DOHH2 (cell line): ENCODE measurements at regions not wholly inside any gene's neighbourhood (a gene's known extent, or its start where the extent isn't known, plus 50 kb on each side); places are given as distances from the start of the nearest gene placed in this dataset.
"Not testable (repeated sequence)": the region's sequence is repeated elsewhere in the genome, so short reads cannot be mapped to it uniquely, and the experiment has no call there.

Experiments used
- H3F3A ChIP-seq: fragments of 200-600 bp; sonication (generic), shearing (Covaris generic); 2 replicates; pipeline ENCODE4 v1.6.0; 2016; ENCODE audit warnings: antibody characterized with exemption, mild to moderate bottlenecking; ENCODE audit not compliant: control insufficient read depth, insufficient read depth
- H3K27ac ChIP-seq: fragments of 200-600 bp; sonication (generic); 2 replicates; pipeline ENCODE4 v1.5.1; 2014; ENCODE audit warnings: low read depth, mild to moderate bottlenecking, low read length, moderate library complexity
- H3K27me3 ChIP-seq: fragments of 200-600 bp; sonication (generic); 2 replicates; pipeline ENCODE4 v1.6.1; 2014; ENCODE audit warnings: mild to moderate bottlenecking, low read length, mixed read lengths; ENCODE audit not compliant: control insufficient read depth
- H3K36me3 ChIP-seq: fragments of 200-600 bp; sonication (generic); 2 replicates; pipeline ENCODE4 v1.6.1; 2014; ENCODE audit warnings: mild to moderate bottlenecking, low read length, moderate library complexity, mixed read lengths; ENCODE audit not compliant: control insufficient read depth
- H3K4me1 ChIP-seq: fragments of 200-600 bp; sonication (generic); 2 replicates; pipeline ENCODE4 v1.6.1; 2014; ENCODE audit warnings: mild to moderate bottlenecking, low read length, mixed read lengths; ENCODE audit not compliant: control insufficient read depth
- H3K4me2 ChIP-seq: fragments of 200-600 bp; sonication (generic); 2 replicates; pipeline ENCODE4 v1.6.0; 2014; ENCODE audit warnings: mild to moderate bottlenecking, low read length, moderate library complexity
- H3K4me3 ChIP-seq: fragments of 200-600 bp; sonication (generic); 2 replicates; pipeline ENCODE4 v1.5.1; 2014; ENCODE audit warnings: mild to moderate bottlenecking, low read length, mixed read lengths
- H3K79me2 ChIP-seq: fragments of 200-600 bp; sonication (generic); 2 replicates; pipeline ENCODE4 v1.6.1; 2014; ENCODE audit warnings: mild to moderate bottlenecking, low read length, mixed read lengths; ENCODE audit not compliant: control insufficient read depth
- H3K9me2 ChIP-seq: fragments of 200-600 bp; sonication (generic); replicated peaks from 2 replicates; pipeline ENCODE4 v1.6.1; 2014; ENCODE audit warnings: mild to moderate bottlenecking, low read length, mixed read lengths; ENCODE audit not compliant: control insufficient read depth
- H3K9me3 ChIP-seq: fragments of 200-600 bp; sonication (generic); 2 replicates; pipeline ENCODE4 v1.6.1; 2014; ENCODE audit warnings: antibody characterized with exemption, low read length, mixed read lengths; ENCODE audit not compliant: control insufficient read depth, insufficient read depth
- H4K20me1 ChIP-seq: fragments of 200-600 bp; sonication (generic); 2 replicates; pipeline ENCODE4 v1.6.0; 2014; ENCODE audit warnings: low read depth, mild to moderate bottlenecking, antibody characterized with exemption, low read length, moderate library complexity; ENCODE audit not compliant: control insufficient read depth, insufficient read depth

DNA sequence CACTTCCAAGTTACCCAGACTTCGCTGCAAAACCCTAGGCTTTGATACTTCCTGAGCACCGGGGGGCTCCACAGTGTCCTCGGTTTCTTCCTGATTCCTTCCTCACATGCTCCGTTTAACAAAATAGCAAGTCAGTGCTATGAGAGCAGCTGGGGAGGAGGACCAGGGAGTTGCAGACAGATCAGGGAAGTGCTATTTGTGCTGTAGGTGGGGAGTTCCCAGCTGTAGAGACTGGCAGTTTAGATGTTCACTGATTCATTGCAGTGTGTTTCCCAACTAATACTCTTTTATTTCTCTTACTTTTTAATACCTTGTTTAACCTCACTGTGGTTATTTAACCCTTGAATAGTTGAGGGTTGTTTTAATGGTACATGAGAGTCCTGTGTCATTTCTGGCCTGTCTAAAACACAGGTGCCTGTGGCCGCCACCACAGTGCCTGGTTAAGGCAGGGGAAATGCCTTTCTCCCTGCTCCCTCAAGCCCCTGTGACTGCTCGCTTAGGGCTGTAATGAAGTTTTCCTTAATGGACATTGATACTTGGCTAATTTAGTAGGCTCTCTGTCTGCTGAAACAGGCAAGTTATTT is 113.5 kb downstream of the GOLGA6L22 start:
- H3F3A ChIP-seq, H3K79me2 ChIP-seq, H3K4me3 ChIP-seq, H3K36me3 ChIP-seq, H3K9me2 ChIP-seq, H3K27me3 ChIP-seq, H3K4me1 ChIP-seq, H3K9me3 ChIP-seq, H3K4me2 ChIP-seq, H4K20me1 ChIP-seq, H3K27ac ChIP-seq: not testable (repeated sequence)

DNA sequence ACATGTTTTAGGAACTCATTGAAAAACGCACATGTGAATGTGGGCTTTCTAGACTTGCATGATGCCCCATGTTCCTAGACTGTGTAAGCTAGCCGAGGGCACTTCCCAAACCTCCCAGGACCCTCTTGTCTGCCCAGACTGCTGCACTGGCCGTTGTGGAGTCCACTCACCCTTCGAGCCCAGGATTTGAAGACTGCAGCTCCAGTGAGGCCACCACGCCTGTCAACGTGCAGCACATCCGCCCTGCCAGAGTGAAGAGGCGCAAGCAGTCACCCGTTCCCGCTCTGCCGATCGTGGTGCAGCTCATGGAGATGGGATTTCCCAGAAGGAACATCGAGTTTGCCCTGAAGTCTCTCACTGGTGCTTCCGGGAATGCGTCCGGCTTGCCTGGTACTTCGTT is 114.1 kb downstream of the GOLGA6L22 start:
- H3K27me3 ChIP-seq, H3K4me3 ChIP-seq, H3K9me3 ChIP-seq, H3K36me3 ChIP-seq, H3K79me2 ChIP-seq, H3K4me2 ChIP-seq, H3K9me2 ChIP-seq, H3K27ac ChIP-seq, H3F3A ChIP-seq, H3K4me1 ChIP-seq, H4K20me1 ChIP-seq: not testable (repeated sequence)

DNA sequence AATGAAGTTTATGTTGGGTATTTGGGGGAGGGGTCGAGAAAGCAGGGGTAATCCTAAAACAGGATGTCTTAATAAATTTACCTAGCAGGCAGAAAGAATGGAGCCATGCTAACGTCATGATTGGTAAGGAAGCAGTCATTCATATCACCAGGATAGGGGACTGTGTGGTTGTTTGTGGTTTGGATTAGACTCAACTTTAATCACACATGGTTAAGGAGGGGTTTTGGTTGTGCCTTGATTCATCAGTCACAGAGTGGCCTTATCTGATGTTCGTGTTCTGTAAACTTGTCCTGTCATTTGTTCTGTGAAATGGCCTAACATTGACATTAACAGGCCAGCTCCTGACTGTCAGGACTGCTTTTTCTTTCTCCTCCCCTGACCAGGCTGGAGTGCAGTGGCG is 119.1 kb downstream of the GOLGA6L22 start:
- H3K4me3 ChIP-seq, H3K4me2 ChIP-seq, H3F3A ChIP-seq, H3K36me3 ChIP-seq, H4K20me1 ChIP-seq, H3K9me2 ChIP-seq, H3K79me2 ChIP-seq, H3K9me3 ChIP-seq, H3K27me3 ChIP-seq, H3K27ac ChIP-seq, H3K4me1 ChIP-seq: not testable (repeated sequence)

DNA sequence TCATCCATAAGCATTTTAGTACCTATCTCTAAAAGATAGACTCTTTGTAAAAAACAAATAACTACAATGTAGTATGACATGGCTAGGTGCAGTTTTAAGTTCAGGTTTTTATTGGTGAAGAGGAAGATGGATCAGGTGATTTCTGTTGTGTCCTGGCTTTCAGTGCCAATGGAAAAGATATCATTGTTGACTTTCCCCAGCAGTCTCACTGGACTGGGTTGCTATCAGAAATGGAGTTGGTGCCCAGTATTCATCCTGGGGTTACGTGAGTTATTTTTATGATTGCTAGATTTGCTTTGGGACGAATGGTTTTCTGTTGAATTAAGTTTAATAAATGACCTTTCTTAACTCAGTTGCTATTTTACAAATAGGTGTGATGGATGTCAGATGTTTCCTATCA is 120.5 kb downstream of the GOLGA6L22 start:
- not testable (repeated sequence) for H3F3A ChIP-seq, H3K79me2 ChIP-seq, H3K27ac ChIP-seq, H3K4me1 ChIP-seq, H3K27me3 ChIP-seq, H3K4me3 ChIP-seq, H4K20me1 ChIP-seq, H3K9me3 ChIP-seq, H3K9me2 ChIP-seq, H3K4me2 ChIP-seq, H3K36me3 ChIP-seq

DNA sequence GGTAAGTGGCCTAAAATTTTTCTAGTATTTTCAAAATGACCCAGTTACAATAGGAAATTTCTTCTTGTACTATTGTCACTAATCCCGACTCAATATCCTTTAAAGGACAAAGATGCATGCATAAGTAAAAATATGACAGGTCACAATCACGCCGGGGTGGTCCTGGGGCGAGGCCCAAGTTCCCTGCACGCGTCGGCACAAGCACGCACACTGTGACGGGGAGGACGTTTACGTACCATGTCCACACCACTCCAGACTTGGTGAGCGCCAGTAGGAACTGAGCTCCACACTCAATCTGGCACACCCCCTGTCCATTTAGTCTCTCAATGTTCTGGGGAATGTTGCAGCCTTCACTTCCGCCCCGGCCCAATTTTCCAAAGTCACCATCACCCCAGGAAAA is 128.7 kb downstream of the GOLGA6L22 start:
- H3K36me3 ChIP-seq, H3K4me2 ChIP-seq, H4K20me1 ChIP-seq, H3K27ac ChIP-seq, H3K4me1 ChIP-seq, H3K27me3 ChIP-seq, H3K79me2 ChIP-seq, H3F3A ChIP-seq, H3K9me3 ChIP-seq, H3K9me2 ChIP-seq, H3K4me3 ChIP-seq: not testable (repeated sequence)

DNA sequence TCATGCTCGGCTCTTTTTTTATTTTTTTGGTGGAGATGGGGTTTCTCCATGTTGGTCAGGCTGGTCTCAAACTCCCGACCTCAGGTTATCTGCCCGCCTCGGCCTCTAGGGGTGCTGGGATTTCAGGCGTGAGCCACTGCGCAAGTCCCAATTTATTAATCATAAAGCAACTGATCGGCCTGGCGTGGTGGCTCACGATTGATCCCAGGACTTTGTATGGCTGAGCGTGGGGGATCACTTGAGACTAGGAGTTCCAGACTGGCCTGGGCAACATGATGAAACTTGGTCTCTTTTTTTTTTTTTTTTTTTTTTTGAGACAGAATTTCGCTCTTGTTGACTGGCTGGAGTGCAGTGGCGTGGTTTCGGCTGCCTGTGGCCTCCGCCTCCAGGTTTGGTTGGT is 139.8 kb downstream of the GOLGA6L22 start:
- H3F3A ChIP-seq, H3K9me2 ChIP-seq: not testable (repeated sequence)

DNA sequence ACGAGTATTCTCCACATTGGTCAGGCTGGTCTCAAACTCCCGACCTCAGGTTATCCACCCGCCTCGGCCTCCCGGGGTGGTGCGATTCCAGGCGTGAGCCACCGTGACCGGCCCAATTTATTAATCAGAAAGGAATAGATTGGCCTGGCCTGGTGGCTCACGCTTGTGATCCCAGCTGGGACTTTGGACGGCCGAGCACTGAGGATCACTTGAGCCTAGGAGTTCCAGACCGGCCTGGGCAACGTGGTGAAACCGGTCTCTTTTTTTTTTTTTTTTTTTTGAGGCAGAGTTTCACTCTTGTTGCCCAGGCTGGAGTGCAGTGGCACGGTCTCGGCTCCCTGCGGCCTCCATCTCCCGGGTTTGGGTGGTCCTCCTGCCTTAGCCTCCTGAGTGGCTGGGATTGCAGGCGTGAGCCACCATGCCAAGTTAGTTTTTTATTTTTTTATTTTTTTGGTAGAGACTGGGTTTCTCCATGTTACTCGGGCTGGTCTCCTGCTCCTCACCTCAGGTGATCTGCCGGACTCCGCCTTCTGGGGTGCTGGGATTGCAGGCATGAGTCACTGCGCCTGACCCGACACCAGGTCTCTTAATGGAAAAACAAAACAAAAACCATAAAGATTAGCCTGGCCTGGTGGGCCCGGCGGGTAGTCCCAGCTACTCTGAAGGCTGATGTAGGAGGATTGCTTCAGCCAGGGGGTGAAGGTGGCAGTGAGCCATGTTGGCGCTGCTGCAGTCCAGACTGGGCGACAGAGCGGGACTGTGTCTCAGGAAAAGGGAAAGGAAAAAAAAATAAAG is 141.0 kb downstream of the GOLGA6L22 start:
- not testable (repeated sequence) for H3K4me2 ChIP-seq, H3K79me2 ChIP-seq, H3K9me3 ChIP-seq, H3K4me1 ChIP-seq, H3F3A ChIP-seq, H4K20me1 ChIP-seq, H3K27me3 ChIP-seq, H3K4me3 ChIP-seq, H3K36me3 ChIP-seq, H3K27ac ChIP-seq, H3K9me2 ChIP-seq

More for the DNA sequence above, 139.8 kb downstream of the GOLGA6L22 start:
- H3K4me3 ChIP-seq, H3K27ac ChIP-seq, H3K79me2 ChIP-seq, H3K27me3 ChIP-seq, H3K4me1 ChIP-seq, H3K4me2 ChIP-seq, H3K36me3 ChIP-seq, H3K9me3 ChIP-seq, H4K20me1 ChIP-seq: not testable (repeated sequence)

DNA sequence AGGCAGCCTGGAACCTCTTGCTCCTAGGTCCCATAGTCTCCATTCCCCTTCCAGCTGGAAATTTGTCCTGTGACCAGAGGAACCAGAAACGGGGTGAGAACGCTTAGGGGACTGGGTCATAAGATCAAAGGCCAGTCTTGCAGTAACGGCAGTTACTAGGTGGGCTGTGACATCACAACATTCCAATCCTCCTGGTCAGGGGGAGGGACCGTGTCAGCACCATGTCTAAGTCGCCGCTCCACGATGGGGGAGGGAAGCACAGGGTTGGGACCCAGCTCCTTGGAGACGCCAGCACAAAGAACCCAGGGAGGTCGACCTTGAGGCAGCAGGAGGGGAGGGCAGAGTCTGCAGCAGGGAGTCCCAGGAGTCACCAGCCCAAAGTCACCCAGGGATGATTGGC is 158.3 kb downstream of the GOLGA6L22 start:
- not testable (repeated sequence) for H3K4me3 ChIP-seq, H3F3A ChIP-seq, H3K79me2 ChIP-seq, H3K9me3 ChIP-seq, H3K27ac ChIP-seq, H3K4me1 ChIP-seq, H3K36me3 ChIP-seq, H4K20me1 ChIP-seq, H3K4me2 ChIP-seq, H3K27me3 ChIP-seq, H3K9me2 ChIP-seq
